GM21717 (cell line): ENCODE measurements at regions not wholly inside any gene's neighbourhood (a gene's known extent, or its start where the extent isn't known, plus 50 kb on each side); places are given as distances from the start of the nearest gene placed in this dataset.

Source experiments
- ATAC-seq: cut with Tn5 transposase; IDR thresholded peaks from one replicate; pipeline ENCODE4 v1.9.1; 2021; ENCODE audit warnings: mild to moderate bottlenecking, moderate library complexity; ENCODE audit not compliant: unreplicated experiment

GRCh38 chr2:198825534-198825933, 632.2 kb downstream of the SATB2 start:
- ATAC-seq = no peak

DNA sequence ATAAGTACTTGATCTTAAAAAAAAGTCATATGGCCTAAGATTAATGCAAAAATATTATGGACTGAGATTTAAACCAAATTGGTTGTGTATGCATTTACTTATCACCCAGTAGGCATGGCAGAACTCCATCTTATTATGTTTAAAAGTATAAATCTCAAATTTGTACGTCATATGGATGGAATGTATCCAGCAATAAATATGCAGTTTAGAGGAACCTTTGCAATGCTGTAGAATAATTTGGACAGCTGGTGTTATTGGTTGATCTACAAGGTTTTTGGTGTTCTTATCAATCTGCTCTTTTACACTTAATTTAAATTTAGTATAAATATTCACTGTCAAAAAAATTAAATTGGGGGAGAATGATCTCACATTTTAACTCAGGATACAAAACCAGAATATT, 640.2 kb downstream of the SATB2 start:
- no peak for ATAC-seq

- no peak for ATAC-seq
Measured at GRCh38 chr2:198815626-198816025, 642.1 kb downstream of the SATB2 start.

GRCh38 chr2:198811198-198811597, 646.5 kb downstream of the SATB2 start:
- ATAC-seq = no peak

GRCh38 chr2:198809976-198810375, 647.8 kb downstream of the SATB2 start:
- no peak for ATAC-seq

DNA sequence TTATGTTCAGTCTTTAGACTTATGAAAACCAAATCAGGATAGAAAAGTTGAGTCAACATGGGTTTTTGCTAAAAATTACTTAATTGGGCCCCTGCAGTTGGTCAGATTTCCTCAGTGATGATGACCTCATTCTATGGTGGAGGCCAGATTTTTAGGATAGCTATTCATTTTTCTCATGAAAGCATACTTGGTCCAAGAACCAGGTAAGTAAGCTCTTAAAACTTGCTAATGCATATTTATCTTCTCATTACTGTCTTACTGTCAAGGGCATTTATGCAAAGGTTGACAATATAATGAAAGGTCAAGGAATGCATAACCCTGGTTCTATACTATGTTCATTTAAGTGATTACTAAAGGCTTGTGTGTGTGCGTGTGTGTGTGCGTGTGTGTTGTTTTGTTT, 650.6 kb downstream of the SATB2 start:
- no peak for ATAC-seq

- no peak for ATAC-seq
Measured at GRCh38 chr2:198795419-198795818, 662.3 kb downstream of the SATB2 start.

DNA sequence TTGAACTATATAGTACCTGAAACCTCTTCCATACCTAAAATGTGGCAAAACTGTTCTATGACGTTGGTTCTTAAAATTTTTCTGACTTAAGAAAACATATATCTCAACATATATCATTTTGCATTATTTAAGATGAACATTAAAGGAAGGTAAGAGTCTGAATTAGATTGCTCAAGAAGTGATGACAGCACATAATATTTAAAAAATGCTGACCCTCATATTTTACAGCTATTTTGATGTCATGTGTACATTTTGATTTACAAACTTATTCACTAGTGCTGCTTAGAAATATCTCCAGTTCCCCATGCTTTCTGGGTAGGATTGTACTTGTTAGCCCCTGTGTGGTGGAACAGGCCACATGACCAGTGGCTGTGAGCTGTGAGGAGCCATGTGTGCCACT, 666.1 kb downstream of the SATB2 start:
- no peak for ATAC-seq

- ATAC-seq = no peak
Measured at GRCh38 chr2:198788676-198789075, 669.1 kb downstream of the SATB2 start.

- ATAC-seq = no peak
Measured at GRCh38 chr2:198782734-198783133, 675.0 kb downstream of the SATB2 start.

GRCh38 chr2:198776616-198777406, 680.9 kb downstream of the SATB2 start:
- no peak for ATAC-seq

DNA sequence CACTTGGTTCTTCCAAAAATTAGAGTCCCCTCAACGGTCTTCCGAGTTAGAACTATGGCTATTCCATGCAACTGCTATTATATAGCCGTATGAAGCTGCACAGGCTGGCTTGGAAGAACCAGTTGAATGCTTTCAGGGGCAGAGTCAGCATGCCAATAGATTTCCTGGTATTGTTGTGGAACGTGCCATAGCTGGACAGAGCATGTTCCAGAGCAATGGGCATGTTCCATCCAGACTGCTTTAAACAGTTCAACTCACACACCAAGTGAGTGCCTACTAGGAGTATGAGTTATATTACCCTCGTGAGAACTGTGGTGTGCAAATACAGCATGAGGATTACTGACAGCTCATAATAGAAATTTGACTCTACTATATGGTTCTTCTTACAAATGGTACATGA, 682.0 kb downstream of the SATB2 start:
- ATAC-seq = no peak

DNA sequence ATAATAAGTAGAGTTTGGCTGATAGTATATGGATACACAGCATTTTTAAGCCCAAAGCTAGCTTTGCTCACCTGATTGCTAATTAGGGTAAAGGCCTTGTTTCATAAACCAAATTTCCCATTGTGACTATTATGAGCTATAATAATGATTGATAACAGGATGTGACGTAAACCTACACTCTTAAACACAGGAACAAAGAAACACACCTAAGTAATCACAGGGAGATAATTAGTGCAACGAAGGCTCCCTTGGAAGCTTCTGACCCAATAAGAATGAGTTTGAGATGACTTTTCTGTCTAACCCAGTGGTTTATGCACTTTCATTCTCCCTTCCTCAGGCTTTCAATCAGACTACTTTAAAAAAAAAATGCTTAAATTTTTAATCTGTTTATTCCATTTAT, 683.2 kb downstream of the SATB2 start:
- ATAC-seq = no peak

DNA sequence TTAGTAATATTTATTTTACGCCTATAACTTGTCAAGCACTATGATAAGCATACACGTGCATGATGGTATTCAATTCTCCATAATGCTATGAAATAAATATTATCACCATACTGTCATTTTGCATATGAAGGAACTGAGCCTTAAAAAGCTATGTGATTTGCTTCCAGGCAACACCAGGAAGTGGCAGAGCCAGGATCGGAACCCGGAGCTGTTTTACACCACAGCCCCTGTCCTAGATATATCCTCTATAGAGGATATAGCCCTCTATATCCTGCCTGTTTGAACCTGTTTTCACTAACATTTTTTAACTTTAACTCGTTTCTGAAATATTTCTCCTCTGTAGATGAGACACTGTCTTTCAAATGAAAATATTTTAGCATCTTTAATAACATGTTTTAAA, 690.0 kb downstream of the SATB2 start:
- no peak for ATAC-seq

- no peak for ATAC-seq
Measured at GRCh38 chr2:198763793-198764192, 693.9 kb downstream of the SATB2 start.

DNA sequence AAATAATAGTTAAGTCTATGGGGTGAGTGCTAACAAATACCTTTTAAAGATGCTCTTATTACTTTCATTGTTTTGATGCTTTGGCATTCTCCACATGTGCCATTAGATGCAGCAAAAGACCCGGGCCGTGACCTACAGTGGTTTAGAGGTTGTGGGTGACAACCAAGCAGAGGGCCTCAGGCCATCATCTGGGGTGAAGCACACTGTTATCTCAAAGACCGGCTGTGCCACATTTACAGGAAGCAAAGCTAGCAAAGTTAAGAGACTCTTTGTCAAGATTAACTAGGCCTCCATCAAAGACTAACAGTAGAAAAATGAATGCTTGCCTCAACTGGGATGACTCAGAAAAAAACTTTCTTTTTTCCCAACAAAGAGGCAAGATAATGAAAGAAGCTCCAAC, 695.3 kb downstream of the SATB2 start:
- ATAC-seq = no peak

GRCh38 chr2:198757069-198757468, 700.7 kb downstream of the SATB2 start:
- ATAC-seq = no peak

GRCh38 chr2:198756166-198756565, 701.6 kb downstream of the SATB2 start:
- no peak for ATAC-seq

DNA sequence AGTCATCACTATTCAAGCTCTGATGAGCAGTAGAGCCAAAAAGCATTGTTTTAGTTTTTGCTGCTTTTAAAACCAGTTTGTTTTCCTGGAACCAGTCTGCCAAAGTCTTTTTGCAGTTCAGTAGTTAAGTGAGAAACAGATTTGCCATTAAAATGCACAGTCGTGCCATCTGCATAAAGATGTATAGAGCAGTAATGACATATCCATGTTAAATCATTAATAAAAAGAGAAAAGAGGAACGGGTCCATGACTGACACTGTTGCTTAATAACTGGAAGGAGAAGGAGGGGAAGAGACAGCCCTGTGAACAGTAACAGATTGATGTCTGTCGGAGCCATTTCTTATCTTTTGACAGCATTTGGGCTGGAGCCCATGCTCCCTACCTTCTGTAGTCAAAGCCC, 704.6 kb downstream of the SATB2 start:
- no peak for ATAC-seq

DNA sequence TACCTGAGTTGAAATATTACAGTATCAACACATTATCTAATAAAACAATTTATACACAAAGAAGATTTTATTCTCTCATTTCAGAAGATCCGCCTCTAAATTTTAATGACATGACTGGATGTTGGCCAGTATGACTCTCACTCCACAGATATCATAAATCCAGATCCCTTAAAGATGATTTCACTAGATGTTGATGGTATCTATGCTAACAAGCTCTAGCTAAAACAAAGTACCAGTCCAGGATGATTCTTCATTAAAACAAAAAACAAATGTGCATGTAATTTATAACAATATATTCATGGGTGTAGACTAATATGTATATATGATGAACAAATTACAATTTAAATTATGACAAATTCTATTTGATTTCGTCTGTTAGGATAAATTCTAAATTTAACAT, 708.4 kb downstream of the SATB2 start:
- no peak for ATAC-seq

GRCh38 chr2:198731842-198732399, 725.8 kb downstream of the SATB2 start:
- ATAC-seq = no peak

GRCh38 chr2:198720266-198720665, 737.5 kb downstream of the SATB2 start:
- ATAC-seq = no peak

- ATAC-seq = no peak
Measured at GRCh38 chr2:198717451-198717850, 740.3 kb downstream of the SATB2 start.
